IMR-90 (cell line): ENCODE measurements at regions not wholly inside any gene's neighbourhood (a gene's known extent, or its start where the extent isn't known, plus 50 kb on each side); places are given as distances from the start of the nearest gene placed in this dataset.

Experiments
- ATAC-seq: fragments of 200-7000 bp; cut with Tn5 transposase; 2 replicates; pipeline ENCODE4 v1.9.1; 2020; ENCODE audit warnings: low read depth, mild to moderate bottlenecking, moderate library complexity
- BruUV-seq: library from RNA; stranded (reverse); fragments of 400-500 nt; replicated peaks from 2 replicates; lab custom pipeline; 2021; lab: Mats Ljungman, UMichigan
- CTCF ChIA-PET: fragments of 300-600 bp; formaldehyde crosslinking; extraction: SDS; loops from one replicate; lab custom pipeline; 2021; ENCODE audit warnings: antibody characterized with exemption; lab: Yijun Ruan, JAX
- POLR2A ChIA-PET: fragments of 300-600 bp; sonication (Branson Sonifier 250); formaldehyde crosslinking; loops from one replicate; lab custom pipeline; 2022; ENCODE audit warnings: antibody characterized with exemption; ENCODE audit not compliant: unreplicated experiment; lab: Charles Lee
- DNase-seq: peaks from one replicate; pipeline ENCODE4 v3.0.0; 2013
- H2AFZ ChIP-seq: replicated peaks from 2 replicates; pipeline ENCODE3; 2013; ENCODE audit warnings: low read length, mild to moderate bottlenecking; ENCODE audit not compliant: poor library complexity
- H2AK5ac ChIP-seq: 2 replicates; pipeline ENCODE4 v1.6.1; 2013; ENCODE audit warnings: low read depth, low read length, inconsistent platforms
- H2AK9ac ChIP-seq: replicated peaks from 2 replicates; pipeline ENCODE3; 2013; ENCODE audit warnings: mild to moderate bottlenecking, low read depth, low read length, moderate library complexity; ENCODE audit not compliant: poor library complexity
- H2BK120ac ChIP-seq: 2 replicates; pipeline ENCODE4 v1.6.1; 2013; ENCODE audit warnings: low read depth, low read length, inconsistent platforms
- H2BK15ac ChIP-seq: 3 replicates; pipeline ENCODE4 v1.6.1; 2013; ENCODE audit warnings: low read depth, low read length, inconsistent platforms
- H2BK20ac ChIP-seq: 2 replicates; pipeline ENCODE4 v1.6.1; 2013; ENCODE audit warnings: low read depth, mild to moderate bottlenecking, inconsistent platforms, low read length, moderate library complexity
- H2BK5ac ChIP-seq: 2 replicates; pipeline ENCODE4 v1.6.1; 2013; ENCODE audit warnings: mild to moderate bottlenecking, low read depth, low read length, inconsistent platforms; ENCODE audit not compliant: poor library complexity, severe bottlenecking
- H3K14ac ChIP-seq: replicated peaks from 2 replicates; pipeline ENCODE4 v1.6.1; 2013; ENCODE audit warnings: low read depth, low read length, inconsistent platforms
- H3K18ac ChIP-seq: 2 replicates; pipeline ENCODE4 v1.6.1; 2013; ENCODE audit warnings: low read depth, low read length, control low read depth
- H3K23ac ChIP-seq: 2 replicates; pipeline ENCODE4 v1.6.1; 2013; ENCODE audit warnings: low read depth, low read length, inconsistent platforms
- H3K27ac ChIP-seq: 2 replicates; pipeline ENCODE4 v1.5.1; 2013; ENCODE audit warnings: mild to moderate bottlenecking, control low read depth, low read length; ENCODE audit not compliant: insufficient read depth
- H3K27me3 ChIP-seq: 2 replicates; pipeline ENCODE4 v1.6.1; 2013; ENCODE audit warnings: low read length; ENCODE audit not compliant: control insufficient read depth, insufficient read depth
- H3K36me3 ChIP-seq: 2 replicates; pipeline ENCODE4 v1.6.1; 2013; ENCODE audit warnings: low read length, mixed read lengths; ENCODE audit not compliant: control insufficient read depth, insufficient read depth
- H3K4ac ChIP-seq: 2 replicates; pipeline ENCODE4 v1.6.1; 2013; ENCODE audit warnings: low read depth, low read length, inconsistent platforms
- H3K4me1 ChIP-seq: 2 replicates; pipeline ENCODE4 v1.6.1; 2013; ENCODE audit warnings: low read length, mixed read lengths; ENCODE audit not compliant: control insufficient read depth, insufficient read depth
- H3K4me2 ChIP-seq: 2 replicates; pipeline ENCODE4 v1.6.1; 2013; ENCODE audit warnings: low read depth, mild to moderate bottlenecking, control low read depth, low read length, moderate library complexity
- H3K4me3 ChIP-seq: 2 replicates; pipeline ENCODE4 v1.5.1; 2013; ENCODE audit warnings: low read depth, mild to moderate bottlenecking, control low read depth, low read length, moderate library complexity; ENCODE audit not compliant: insufficient read depth
- H3K56ac ChIP-seq: 2 replicates; pipeline ENCODE4 v1.6.1; 2013; ENCODE audit warnings: low read length, inconsistent platforms; ENCODE audit not compliant: insufficient read depth; ENCODE audit errors: extremely low read depth
- H3K79me1 ChIP-seq, 2 experiments: 2 replicates each; pipeline ENCODE4 v1.6.1; 2013; ENCODE audit warnings: low read length in 2 of 2, inconsistent platforms in 1 of 2, low read depth in 1 of 2
- H3K9ac ChIP-seq: 2 replicates; pipeline ENCODE4 v1.6.1; 2013; ENCODE audit warnings: low read depth, low read length, control low read depth
- H3K9me1 ChIP-seq: 2 replicates; pipeline ENCODE4 v1.6.1; 2013; ENCODE audit warnings: low read length, inconsistent platforms; ENCODE audit not compliant: insufficient read depth
- H3K9me3 ChIP-seq: 2 replicates; pipeline ENCODE4 v1.6.1; 2013; ENCODE audit warnings: low read length; ENCODE audit not compliant: control insufficient read depth, insufficient read depth
- H4K20me1 ChIP-seq: 2 replicates; pipeline ENCODE4 v1.6.1; 2013; ENCODE audit warnings: low read length, inconsistent platforms; ENCODE audit not compliant: insufficient read depth
- H4K5ac ChIP-seq: 2 replicates; pipeline ENCODE4 v1.6.1; 2013; ENCODE audit warnings: mild to moderate bottlenecking, low read depth, low read length, control low read depth
- H4K8ac ChIP-seq, 2 experiments: 2 replicates each; pipeline ENCODE4 v1.6.1; 2013; ENCODE audit warnings: low read depth in 2 of 2, low read length in 2 of 2, control low read depth in 1 of 2, inconsistent platforms in 1 of 2
- H4K91ac ChIP-seq: 2 replicates; pipeline ENCODE4 v1.6.1; 2013; ENCODE audit warnings: low read depth, low read length, inconsistent platforms; ENCODE audit not compliant: insufficient read depth
- FOS ChIP-seq: fragments of 150-350 bp; IDR thresholded peaks from 2 replicates; pipeline ENCODE4 v1.6.1; 2016; ENCODE audit warnings: low read depth, low read length
- MAZ ChIP-seq: IDR thresholded peaks from 2 replicates; pipeline ENCODE4 v1.6.1; 2012; ENCODE audit warnings: low read depth, mild to moderate bottlenecking, low read length, improper control_type of control experiment, moderate library complexity, borderline replicate concordance
- RCOR1 ChIP-seq: IDR thresholded peaks from 2 replicates; pipeline ENCODE4 v1.6.1; 2012; ENCODE audit warnings: mild to moderate bottlenecking, low read length, improper control_type of control experiment; ENCODE audit not compliant: insufficient replicate concordance
- RFX5 ChIP-seq: IDR thresholded peaks from 2 replicates; pipeline ENCODE4 v1.8.0; 2012; ENCODE audit warnings: low read depth, mild to moderate bottlenecking, low read length, moderate library complexity
- SMC3 ChIP-seq: fragments of 150-350 bp; IDR thresholded peaks from 2 replicates; pipeline ENCODE4 v1.6.1; 2016; ENCODE audit warnings: low read depth, mild to moderate bottlenecking, antibody characterized with exemption, low read length, moderate library complexity
- WGBS, 2 experiments: methylation state at CpG; one replicate each; pipeline versions ENCODE4 v1.1.5 to v1.1.7; 2013; ENCODE audit warnings: missing lambda C conversion rate in 2 of 2; ENCODE audit not compliant: insufficient read length in 1 of 2; ENCODE audit errors: extremely low coverage in 2 of 2; 5-methylcytosine and 5-hydroxymethylcytosine counted together
- dilution Hi-C: fragments of 300-500 bp; cut with HindIII; formaldehyde crosslinking; loops from one replicate; pipeline ENCODE4 v1.14.3; 2018; ENCODE audit warnings: low sequenced_read_pairs; ENCODE audit not compliant: unreplicated experiment
- in situ Hi-C: fragments of 300-500 bp; cut with MboI; formaldehyde crosslinking; loops from 3 replicates; pipeline ENCODE4 v1.14.3; 2019; ENCODE audit warnings: low sequenced_read_pairs, inconsistent platforms, mixed read lengths
- intact Hi-C: fragments of 100-400 bp; cut with micrococcal nuclease; formaldehyde crosslinking; loops from 2 replicates; pipeline ENCODE4 v1.10.0; 2022
- TF ChIP-seq, protein P1 (sequence below): conservative IDR thresholded peaks from 2 replicates; pipeline ENCODE4 v1.5.1; 2012; ENCODE audit warnings: mild to moderate bottlenecking, low read depth, low read length, improper control_type of control experiment
- TF ChIP-seq, protein P2 (sequence below): fragments of 150-350 bp; IDR thresholded peaks from 2 replicates; pipeline ENCODE4 v1.6.1; 2017; ENCODE audit warnings: mild to moderate bottlenecking, antibody characterized with exemption, low read length, low read depth
- TF ChIP-seq, protein P3 (sequence below): fragments of 150-350 bp; IDR thresholded peaks from 2 replicates; pipeline ENCODE4 v1.6.1; 2016; ENCODE audit warnings: low read depth, mild to moderate bottlenecking, low read length, moderate library complexity, borderline replicate concordance

DNA sequence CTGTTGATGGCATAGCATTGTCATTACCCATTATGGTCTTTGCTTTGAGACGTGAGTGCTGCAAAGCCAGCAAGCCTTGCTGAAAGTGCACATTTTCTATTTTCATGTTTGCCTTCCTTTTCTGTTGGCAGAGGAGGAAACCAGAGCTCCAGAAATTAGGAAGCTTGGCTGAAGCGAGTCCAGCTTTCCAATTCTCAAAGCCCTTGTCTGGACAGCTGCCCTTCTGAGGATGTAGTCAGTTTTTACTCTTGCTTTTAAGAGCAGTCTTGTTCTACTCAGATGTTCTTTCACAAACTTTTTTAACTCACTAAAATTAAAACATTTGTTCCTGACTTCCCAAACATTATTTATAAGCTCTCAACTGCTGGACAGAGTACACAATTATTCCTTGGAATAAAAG lies 93.8 kb downstream of the ICOS start:
- Histone ChIP-seq H3K4me3 (no peak overlapping the region), H2BK15ac (no peak overlapping the region), H3K14ac (no peak overlapping the region), H2AFZ (no peak overlapping the region), H3K36me3 (no peaks in the 10 kb centered on the region), H3K56ac (no peak overlapping the region), H3K9ac (no peak overlapping the region), H3K9me1 (no peaks in the 10 kb centered on the region), H4K91ac (no peak overlapping the region), H4K8ac (no peak overlapping the region), H3K79me1 (no peaks in the 10 kb centered on the region), H3K18ac (no peak overlapping the region), H4K20me1 (no peaks in the 10 kb centered on the region), H3K27me3 (peaks cover 5% of the 10 kb centered on the region), H2BK120ac (no peak overlapping the region), H3K23ac (no peak overlapping the region), H3K9me3 (no peaks in the 10 kb centered on the region), H3K4ac (no peak overlapping the region), H3K4me2 (no peak overlapping the region), H4K5ac (no peak overlapping the region), H2AK5ac (no peak overlapping the region), H2AK9ac (no peak overlapping the region), H2BK20ac (no peak overlapping the region), H3K4me1 (no peaks in the 10 kb centered on the region), H3K27ac (no peak overlapping the region), H2BK5ac (no peak overlapping the region)
- CTCF ChIA-PET, result interaction anchor here (0.8 kb wide), 1 partner anchor 1896 kb away, joined by 3 read pairs; no protein-coding TSS in a partner anchor
- DNase-seq (no peak), ATAC-seq (no peak)
- dilution Hi-C loops, result no loop called here
- intact Hi-C loops, result no loop called here
- no TSS peak for BruUV-seq
- in situ Hi-C loops, result no loop called here
- POLR2A ChIA-PET, result no interaction called here
- WGBS, 2 experiments, result 25% methylated on average over 1 of the region's 2 CpGs; no CpG with 5 or more reads in 1 of the 2 experiments
- no peak for TF ChIP-seq RFX5
- TF ChIP-seq, protein P1, sequence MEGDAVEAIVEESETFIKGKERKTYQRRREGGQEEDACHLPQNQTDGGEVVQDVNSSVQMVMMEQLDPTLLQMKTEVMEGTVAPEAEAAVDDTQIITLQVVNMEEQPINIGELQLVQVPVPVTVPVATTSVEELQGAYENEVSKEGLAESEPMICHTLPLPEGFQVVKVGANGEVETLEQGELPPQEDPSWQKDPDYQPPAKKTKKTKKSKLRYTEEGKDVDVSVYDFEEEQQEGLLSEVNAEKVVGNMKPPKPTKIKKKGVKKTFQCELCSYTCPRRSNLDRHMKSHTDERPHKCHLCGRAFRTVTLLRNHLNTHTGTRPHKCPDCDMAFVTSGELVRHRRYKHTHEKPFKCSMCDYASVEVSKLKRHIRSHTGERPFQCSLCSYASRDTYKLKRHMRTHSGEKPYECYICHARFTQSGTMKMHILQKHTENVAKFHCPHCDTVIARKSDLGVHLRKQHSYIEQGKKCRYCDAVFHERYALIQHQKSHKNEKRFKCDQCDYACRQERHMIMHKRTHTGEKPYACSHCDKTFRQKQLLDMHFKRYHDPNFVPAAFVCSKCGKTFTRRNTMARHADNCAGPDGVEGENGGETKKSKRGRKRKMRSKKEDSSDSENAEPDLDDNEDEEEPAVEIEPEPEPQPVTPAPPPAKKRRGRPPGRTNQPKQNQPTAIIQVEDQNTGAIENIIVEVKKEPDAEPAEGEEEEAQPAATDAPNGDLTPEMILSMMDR, result no peak
- TF ChIP-seq SMC3, result no peak
- TF ChIP-seq, protein P2, sequence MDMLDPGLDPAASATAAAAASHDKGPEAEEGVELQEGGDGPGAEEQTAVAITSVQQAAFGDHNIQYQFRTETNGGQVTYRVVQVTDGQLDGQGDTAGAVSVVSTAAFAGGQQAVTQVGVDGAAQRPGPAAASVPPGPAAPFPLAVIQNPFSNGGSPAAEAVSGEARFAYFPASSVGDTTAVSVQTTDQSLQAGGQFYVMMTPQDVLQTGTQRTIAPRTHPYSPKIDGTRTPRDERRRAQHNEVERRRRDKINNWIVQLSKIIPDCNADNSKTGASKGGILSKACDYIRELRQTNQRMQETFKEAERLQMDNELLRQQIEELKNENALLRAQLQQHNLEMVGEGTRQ, result no peak
- TF ChIP-seq, protein P3, sequence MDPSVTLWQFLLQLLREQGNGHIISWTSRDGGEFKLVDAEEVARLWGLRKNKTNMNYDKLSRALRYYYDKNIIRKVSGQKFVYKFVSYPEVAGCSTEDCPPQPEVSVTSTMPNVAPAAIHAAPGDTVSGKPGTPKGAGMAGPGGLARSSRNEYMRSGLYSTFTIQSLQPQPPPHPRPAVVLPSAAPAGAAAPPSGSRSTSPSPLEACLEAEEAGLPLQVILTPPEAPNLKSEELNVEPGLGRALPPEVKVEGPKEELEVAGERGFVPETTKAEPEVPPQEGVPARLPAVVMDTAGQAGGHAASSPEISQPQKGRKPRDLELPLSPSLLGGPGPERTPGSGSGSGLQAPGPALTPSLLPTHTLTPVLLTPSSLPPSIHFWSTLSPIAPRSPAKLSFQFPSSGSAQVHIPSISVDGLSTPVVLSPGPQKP, result no peak
- TF ChIP-seq RCOR1, result no peak
- TF ChIP-seq FOS, result no peak
- no peak for TF ChIP-seq MAZ
